Stimulated activated CD8-positive, alpha-beta memory T cell treated with anti-CD3 and anti-CD28 coated beads, Interleukin-12 subunit alpha, Interleukin-12 subunit beta, amount 100 ng/mL, for 1 hour (primary cell): ENCODE measurements at regions not wholly inside any gene's neighbourhood (a gene's known extent, or its start where the extent isn't known, plus 50 kb on each side); places are given as distances from the start of the nearest gene placed in this dataset.
"Not testable (repeated sequence)": the region's sequence is repeated elsewhere in the genome, so short reads cannot be mapped to it uniquely, and the experiment has no call there.

Experiments used
- DNase-seq: peaks from one replicate; pipeline ENCODE4 v3.0.0-alpha.2; 2020; ENCODE audit warnings: low read depth

GRCh38 chr6:14567842-14568241, 450.3 kb downstream of the CD83 start:
- DNase-seq, result no peak

- DNase-seq, result no peak
These were observed 451.8 kb downstream of the CD83 start for GRCh38 chr6:14569394-14569793.

- not testable (repeated sequence) for DNase-seq
These were observed 452.3 kb downstream of the CD83 start for GRCh38 chr6:14569874-14570273.

GRCh38 chr6:14571001-14571400, 453.4 kb downstream of the CD83 start:
- DNase-seq, result no peak

GRCh38 chr6:14571746-14572145, 454.2 kb downstream of the CD83 start:
- no peak for DNase-seq

GRCh38 chr6:14573267-14573666, 455.7 kb downstream of the CD83 start:
- no peak for DNase-seq

GRCh38 chr6:14573703-14574290, 456.2 kb downstream of the CD83 start:
- no peak for DNase-seq

- no peak for DNase-seq
These were observed 458.4 kb downstream of the CD83 start for GRCh38 chr6:14575961-14576360.

GRCh38 chr6:14578994-14579393, 461.4 kb downstream of the CD83 start:
- DNase-seq, result no peak

- no peak for DNase-seq
These were observed 465.2 kb downstream of the CD83 start for GRCh38 chr6:14582749-14583148.

- DNase-seq, result no peak
These were observed 466.3 kb downstream of the CD83 start for GRCh38 chr6:14583826-14584225.

GRCh38 chr6:14584450-14584849, 466.9 kb downstream of the CD83 start:
- DNase-seq, result no peak

- no peak for DNase-seq
These were observed 468.1 kb downstream of the CD83 start for GRCh38 chr6:14585689-14586088.

GRCh38 chr6:14589175-14589574, 471.6 kb downstream of the CD83 start:
- no peak for DNase-seq

GRCh38 chr6:14590586-14590985, 473.0 kb downstream of the CD83 start:
- no peak for DNase-seq

GRCh38 chr6:14591998-14592397, 474.4 kb downstream of the CD83 start:
- DNase-seq, result no peak

GRCh38 chr6:14593286-14593685, 475.7 kb downstream of the CD83 start:
- DNase-seq, result no peak

GRCh38 chr6:14595751-14596150, 478.2 kb downstream of the CD83 start:
- no peak for DNase-seq

- no peak for DNase-seq
These were observed 478.8 kb downstream of the CD83 start for GRCh38 chr6:14596410-14596809.

GRCh38 chr6:14597090-14597489, 479.5 kb downstream of the CD83 start:
- DNase-seq, result no peak

GRCh38 chr6:14598017-14598864, 480.7 kb downstream of the CD83 start:
- DNase-seq, result no peak

- DNase-seq, result not testable (repeated sequence)
These were observed 482.7 kb downstream of the CD83 start for GRCh38 chr6:14600306-14600705.

GRCh38 chr6:14601490-14601889, 483.9 kb downstream of the CD83 start:
- no peak for DNase-seq

GRCh38 chr6:14606353-14606752, 488.8 kb downstream of the CD83 start:
- DNase-seq, result no peak
